Ovary (tissue), 3 donors: ENCODE measurements at regions not wholly inside any gene's neighbourhood (a gene's known extent, or its start where the extent isn't known, plus 50 kb on each side); places are given as distances from the start of the nearest gene placed in this dataset.

ENCODE experiments used
- EP300 ChIP-seq: sonication (generic); formaldehyde crosslinking; IDR thresholded peaks from one replicate; pipeline ENCODE4 v1.6.1; 2017; ENCODE audit warnings: antibody characterized with exemption
- POLR2A ChIP-seq: fragments of 450-650 bp; IDR thresholded peaks from one replicate; pipeline ENCODE4 v1.6.1; 2017; ENCODE audit warnings: antibody characterized with exemption, mild to moderate bottlenecking, moderate library complexity
- TF ChIP-seq, protein P1 (sequence below), 3 donors: fragments of 450-650 bp in 2 of 3; fragments of 200-600 bp in 1 of 3; IDR thresholded peaks; one replicate each; pipeline versions ENCODE4 v1.5.1 to v1.8.0; 2016 to 2022; ENCODE audit warnings: antibody characterized with exemption in 3 of 3, mild to moderate bottlenecking in 1 of 3
- donor health status: DM: no; HTN: no; CAD: no.

- TF ChIP-seq POLR2A (no peak), EP300 (no peak)
- TF ChIP-seq, protein P1, sequence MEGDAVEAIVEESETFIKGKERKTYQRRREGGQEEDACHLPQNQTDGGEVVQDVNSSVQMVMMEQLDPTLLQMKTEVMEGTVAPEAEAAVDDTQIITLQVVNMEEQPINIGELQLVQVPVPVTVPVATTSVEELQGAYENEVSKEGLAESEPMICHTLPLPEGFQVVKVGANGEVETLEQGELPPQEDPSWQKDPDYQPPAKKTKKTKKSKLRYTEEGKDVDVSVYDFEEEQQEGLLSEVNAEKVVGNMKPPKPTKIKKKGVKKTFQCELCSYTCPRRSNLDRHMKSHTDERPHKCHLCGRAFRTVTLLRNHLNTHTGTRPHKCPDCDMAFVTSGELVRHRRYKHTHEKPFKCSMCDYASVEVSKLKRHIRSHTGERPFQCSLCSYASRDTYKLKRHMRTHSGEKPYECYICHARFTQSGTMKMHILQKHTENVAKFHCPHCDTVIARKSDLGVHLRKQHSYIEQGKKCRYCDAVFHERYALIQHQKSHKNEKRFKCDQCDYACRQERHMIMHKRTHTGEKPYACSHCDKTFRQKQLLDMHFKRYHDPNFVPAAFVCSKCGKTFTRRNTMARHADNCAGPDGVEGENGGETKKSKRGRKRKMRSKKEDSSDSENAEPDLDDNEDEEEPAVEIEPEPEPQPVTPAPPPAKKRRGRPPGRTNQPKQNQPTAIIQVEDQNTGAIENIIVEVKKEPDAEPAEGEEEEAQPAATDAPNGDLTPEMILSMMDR (IDR thresholded peaks at IDR 0.05): no peak
Observed at GRCh38 chr20:22474224-22474623, 110.1 kb downstream of the FOXA2 start.
